ENCODE measurements at regions not wholly inside any gene's neighbourhood (a gene's known extent, or its start where the extent isn't known, plus 50 kb on each side); places are given as distances from the start of the nearest gene placed in this dataset.
"Not testable (repeated sequence)": the region's sequence is repeated elsewhere in the genome, so short reads cannot be mapped to it uniquely, and the experiment has no call there.

GRCh38 chr4:126495163-126495752 is 1137.5 kb upstream of the INTU start:
- no peaks in the 10 kb centered on the region for H3K4me1 ChIP-seq
- no peak for TF ChIP-seq CTCF (IDR thresholded peaks at IDR 0.05)
- H3K27me3 ChIP-seq = no peaks in the 10 kb centered on the region
- H3K36me3 ChIP-seq = no peaks in the 10 kb centered on the region
- no peaks in the 10 kb centered on the region for H3K9me3 ChIP-seq
- WGBS, 2 donors (ENCODE audit: low coverage in 1 of 2) = 56 to 82% methylated on average over 1 of the region's 1 CpG
- no peak for ATAC-seq
- H3K27ac ChIP-seq = no peak overlapping the region
- no peak overlapping the region for H3K4me3 ChIP-seq

- ATAC-seq = no peak
- WGBS, 2 donors (ENCODE audit: low coverage in 1 of 2) = 85 to 100% methylated on average over 1 of the region's 1 CpG
- H3K36me3 ChIP-seq = no peaks in the 10 kb centered on the region
- H3K27me3 ChIP-seq = no peaks in the 10 kb centered on the region
- no peaks in the 10 kb centered on the region for H3K4me1 ChIP-seq
- H3K27ac ChIP-seq = no peak overlapping the region
- no peaks in the 10 kb centered on the region for H3K9me3 ChIP-seq
- no peak overlapping the region for H3K4me3 ChIP-seq
- no peak for TF ChIP-seq CTCF (IDR thresholded peaks at IDR 0.05)
Measured at GRCh38 chr4:126512979-126513378, 1119.8 kb upstream of the INTU start.

DNA sequence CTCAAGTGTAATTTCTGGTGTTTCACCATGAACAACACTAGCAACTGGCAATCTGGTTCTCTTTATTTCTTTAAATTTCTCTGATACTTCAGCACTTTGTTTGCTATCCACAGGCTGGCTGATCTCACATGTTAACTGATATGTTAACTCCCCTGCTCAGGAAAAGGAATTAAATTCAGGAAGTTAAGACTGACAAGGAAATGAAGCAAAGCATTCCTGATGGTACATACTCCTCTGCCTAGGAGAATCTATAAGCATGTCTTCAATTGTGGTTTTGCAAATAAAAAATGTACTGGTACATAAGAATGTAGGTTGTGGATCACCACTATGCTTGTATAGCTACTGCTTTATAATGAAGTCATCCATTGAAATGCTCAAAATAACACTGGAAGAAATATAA is 1119.2 kb upstream of the INTU start:
- ATAC-seq = no peak
- no peaks in the 10 kb centered on the region for H3K36me3 ChIP-seq
- H3K4me3 ChIP-seq = no peak overlapping the region
- no peaks in the 10 kb centered on the region for H3K9me3 ChIP-seq
- no peaks in the 10 kb centered on the region for H3K27me3 ChIP-seq
- H3K4me1 ChIP-seq = no peaks in the 10 kb centered on the region
- H3K27ac ChIP-seq = no peak overlapping the region
- TF ChIP-seq EP300 (IDR thresholded peaks at IDR 0.05) (no peak), POLR2A (IDR thresholded peaks at IDR 0.05) (no peak)

GRCh38 chr4:126520731-126521130 is 1112.0 kb upstream of the INTU start:
- ATAC-seq = no peak
- no peak overlapping the region for H3K27ac ChIP-seq
- no peak for TF ChIP-seq POLR2AphosphoS5 (IDR thresholded peaks at IDR 0.05)
- no peak for TF ChIP-seq POLR2A (IDR thresholded peaks at IDR 0.05)
- TF ChIP-seq EP300 (IDR thresholded peaks at IDR 0.05) = no peak
- TF ChIP-seq CTCF (IDR thresholded peaks at IDR 0.05) = no peak
- WGBS, 2 donors (ENCODE audit: low coverage in 1 of 2) = 79 to 85% methylated on average over 1 of the region's 1 CpG
- no peaks in the 10 kb centered on the region for H3K27me3 ChIP-seq
- peaks cover 0 to 6% (median 0%) of the 10 kb centered on the region in 3 donors for H3K9me3 ChIP-seq
- H3K36me3 ChIP-seq = no peaks in the 10 kb centered on the region
- H3K4me3 ChIP-seq = no peak overlapping the region
- H3K4me1 ChIP-seq = no peaks in the 10 kb centered on the region

GRCh38 chr4:126525400-126525799 is 1107.4 kb upstream of the INTU start:
- whole genome bisulfite sequencing, 2 donors (ENCODE audit: low coverage in 1 of 2) = 94 to 100% methylated on average over 2 of the region's 2 CpGs
- peaks cover 0 to 14% (median 0%) of the 10 kb centered on the region in 3 donors for H3K9me3 ChIP-seq

DNA sequence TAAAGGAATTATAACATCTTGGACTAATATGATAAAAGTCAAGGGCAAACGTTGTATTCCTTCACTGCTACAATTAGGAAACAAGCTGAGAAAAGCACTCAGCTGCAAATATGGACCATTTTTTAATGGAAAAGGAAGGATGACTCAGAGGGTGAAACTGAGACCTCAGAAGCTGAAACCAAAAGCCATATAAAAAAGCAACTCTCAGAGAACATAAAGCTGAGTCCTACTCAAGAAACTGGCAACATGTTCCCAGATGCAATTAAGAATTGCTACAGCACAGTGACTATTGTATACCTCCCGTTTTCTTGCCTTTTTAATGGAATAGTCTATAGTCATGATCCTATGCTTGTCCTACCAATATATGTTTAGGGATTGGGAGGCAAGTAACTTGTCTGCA is 1106.4 kb upstream of the INTU start:
- 84 to 95% methylated on average over 2 of the region's 2 CpGs for WGBS, 2 donors (ENCODE audit: low coverage in 1 of 2)
- Histone ChIP-seq H3K36me3 (no peaks in the 10 kb centered on the region), H3K4me3 (no peak overlapping the region), H3K27me3 (no peaks in the 10 kb centered on the region), H3K9me3 (peaks cover 0 to 14% (median 0%) of the 10 kb centered on the region in 3 donors), H3K27ac (no peak overlapping the region), H3K4me1 (no peaks in the 10 kb centered on the region)
- TF ChIP-seq CTCF (IDR thresholded peaks at IDR 0.05) (no peak), POLR2AphosphoS5 (IDR thresholded peaks at IDR 0.05) (no peak), POLR2A (IDR thresholded peaks at IDR 0.05) (no peak), EP300 (IDR thresholded peaks at IDR 0.05) (no peak)
- no peak for ATAC-seq

More at GRCh38 chr4:126525400-126525799, 1107.4 kb upstream of the INTU start:
- H3K4me3 ChIP-seq, ATAC-seq, H3K36me3 ChIP-seq, H3K27me3 ChIP-seq, H3K4me1 ChIP-seq, H3K27ac ChIP-seq: not testable (repeated sequence)
